ENCODE measurements at regions not wholly inside any gene's neighbourhood (a gene's known extent, or its start where the extent isn't known, plus 50 kb on each side); places are given as distances from the start of the nearest gene placed in this dataset.

DNA sequence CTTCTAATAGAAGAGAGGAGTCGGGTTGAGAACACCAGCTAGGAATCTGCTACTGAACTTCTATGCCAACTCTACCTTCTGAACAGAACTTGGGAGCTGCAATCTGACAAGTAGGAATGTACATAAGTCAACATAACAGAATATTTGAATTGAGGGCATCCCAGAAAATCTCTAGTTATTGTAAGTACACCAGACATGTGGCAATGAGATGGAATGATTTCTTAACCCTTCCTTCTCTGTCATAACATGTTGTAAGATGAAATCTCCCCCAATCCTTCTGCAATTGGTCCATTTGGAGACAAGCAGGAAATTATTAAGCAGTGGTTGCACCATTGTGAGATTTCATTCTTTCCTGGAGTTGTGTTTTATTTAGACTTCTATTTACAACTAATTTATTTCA, 68.7 kb upstream of the TMPO start:
- no peak for DNase-seq

DNA sequence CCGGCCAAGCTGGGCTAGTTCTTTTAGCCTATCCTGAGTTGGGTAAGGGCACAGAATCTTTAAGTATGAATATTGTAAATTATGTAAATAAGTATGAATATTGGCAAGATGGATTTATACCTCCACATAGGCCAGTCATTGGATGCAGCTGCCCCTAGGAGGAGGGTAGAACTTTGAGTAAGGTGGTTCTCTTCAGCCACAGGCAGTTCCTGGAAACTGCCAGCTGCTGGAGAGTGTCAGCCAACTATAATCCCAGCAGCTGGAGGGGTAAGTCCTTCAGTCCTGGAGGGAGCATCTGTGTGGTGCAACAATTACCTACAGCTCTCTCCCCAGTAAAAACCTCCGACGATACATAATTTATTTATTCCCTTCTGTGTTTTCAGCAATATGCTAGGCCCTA, 65.8 kb upstream of the TMPO start:
- no peak for DNase-seq

DNA sequence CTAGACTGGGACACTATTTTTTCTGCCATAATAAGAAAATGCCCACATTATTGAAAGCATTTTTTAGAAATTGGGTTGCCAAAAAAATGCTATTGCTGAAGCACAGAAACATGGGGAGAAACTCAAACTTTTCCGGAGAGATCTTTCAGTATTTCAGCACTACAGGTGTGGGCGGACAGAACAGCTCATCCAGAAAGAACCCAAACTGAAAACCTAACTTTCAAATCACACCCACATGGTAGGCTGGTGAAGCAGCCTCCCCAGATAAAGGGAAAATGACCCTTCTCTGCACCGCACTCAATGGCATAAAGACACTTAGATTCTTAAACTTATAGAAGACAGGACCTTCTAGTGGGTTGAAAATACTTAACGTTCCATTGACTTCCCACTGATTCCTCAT, 62.3 kb upstream of the TMPO start:
- DNase-seq: no peak

DNA sequence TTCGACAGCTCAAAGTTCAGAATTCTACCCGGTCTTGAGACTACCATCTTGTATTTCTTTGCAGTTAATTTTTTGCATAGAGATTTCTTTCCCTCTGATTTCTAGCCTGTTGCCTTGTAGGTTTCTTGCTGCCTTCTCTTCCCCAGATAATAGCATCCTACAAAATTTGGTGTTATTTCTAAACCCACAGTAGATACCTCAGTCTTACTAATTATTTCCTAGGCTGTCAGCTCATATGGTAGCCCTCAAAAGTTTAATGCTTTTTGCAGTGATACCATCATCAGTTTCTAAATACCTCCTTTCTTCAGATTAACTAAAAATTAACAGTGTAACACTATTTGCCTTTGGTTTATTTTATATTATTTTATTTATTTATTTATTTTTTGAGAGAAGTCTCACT, 61.9 kb upstream of the TMPO start:
- no peak for DNase-seq

DNA sequence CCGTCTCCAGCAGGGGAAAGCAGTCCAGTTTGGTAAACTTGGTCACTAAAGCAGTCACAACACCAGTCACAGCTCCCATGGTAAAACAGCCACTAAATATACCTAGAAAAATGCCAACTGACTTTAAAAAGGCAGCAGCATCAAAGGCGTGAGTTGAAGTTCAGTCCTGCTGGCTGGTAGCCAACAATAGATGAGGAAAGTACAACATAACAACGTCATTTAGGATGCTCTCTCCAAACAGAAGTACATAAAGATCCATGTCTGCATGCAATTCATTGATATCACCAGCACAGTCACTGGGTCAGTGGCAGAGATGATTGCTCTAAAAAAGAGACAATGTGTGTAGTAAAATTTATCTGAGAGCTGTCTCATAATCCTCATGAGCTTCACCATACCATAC, 59.3 kb upstream of the TMPO start:
- DNase-seq: no peak

DNA sequence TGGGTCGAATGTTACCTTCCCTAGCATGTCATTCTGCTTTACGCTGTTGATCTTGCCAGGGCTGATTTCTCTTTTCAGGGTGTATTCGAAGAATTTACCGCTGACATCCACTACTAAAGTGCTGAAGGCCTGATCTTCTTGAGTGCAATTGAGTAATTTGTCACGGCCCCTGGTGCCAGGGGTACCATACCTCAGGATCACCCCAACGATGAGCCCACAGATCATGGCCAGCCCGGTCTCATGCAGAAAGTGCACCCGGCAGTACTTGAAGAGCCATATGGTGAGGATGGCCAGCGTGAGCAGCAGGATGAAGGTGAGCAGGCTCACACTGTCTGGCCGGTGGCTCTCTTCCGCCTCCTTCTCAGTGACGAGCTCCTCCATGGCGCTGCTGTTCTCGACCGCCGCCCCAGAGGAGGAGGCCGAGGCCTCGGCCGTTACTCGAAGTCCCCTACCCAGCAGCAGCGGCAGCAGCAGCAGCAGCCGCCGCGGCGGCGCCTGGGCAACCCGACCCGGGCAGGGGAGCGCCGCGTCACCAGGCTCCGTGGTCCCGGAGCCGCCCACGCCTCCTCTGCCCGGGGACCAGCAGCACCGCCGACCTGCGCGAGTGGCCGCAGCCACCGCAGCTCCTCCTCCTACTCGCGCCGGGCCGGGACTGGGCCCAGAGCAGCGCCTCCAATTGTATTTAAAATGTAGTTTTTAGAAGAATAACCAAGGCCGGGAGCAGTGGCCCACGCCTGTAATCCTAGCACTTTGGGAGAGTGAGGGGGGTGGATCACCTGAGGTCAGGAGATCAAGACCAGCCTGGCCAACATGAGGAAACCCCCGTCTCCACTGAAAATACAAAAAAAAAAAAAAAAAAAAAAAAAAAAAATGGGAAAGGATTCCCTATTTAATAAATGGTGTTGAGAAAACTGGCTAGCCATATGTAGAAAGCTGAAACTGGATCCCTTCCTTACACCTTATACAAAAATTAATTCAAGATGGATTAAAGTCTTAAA, 58.5 kb upstream of the TMPO start:
- peak in 1 of 2 donors; percentile 26 for DNase-seq

DNA sequence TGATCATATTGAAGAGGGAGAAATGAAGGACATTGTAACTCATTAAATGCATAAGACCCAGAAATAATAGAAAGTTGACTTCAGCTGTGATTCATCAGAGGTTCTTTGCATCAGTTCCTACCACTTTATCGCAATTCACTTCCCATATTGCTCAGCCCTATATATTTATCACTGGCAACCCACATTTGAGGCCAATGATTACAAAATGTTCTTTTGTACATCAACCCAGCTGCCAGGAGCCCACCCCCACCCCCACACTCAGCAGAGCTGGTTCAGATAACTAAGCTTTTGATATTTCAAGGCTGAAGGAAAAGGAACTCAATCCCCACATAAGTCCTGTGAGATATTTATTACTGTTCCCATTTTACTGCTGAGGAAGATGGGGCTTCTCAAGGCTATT, 51.2 kb upstream of the TMPO start:
- DNase-seq: no peak

DNA sequence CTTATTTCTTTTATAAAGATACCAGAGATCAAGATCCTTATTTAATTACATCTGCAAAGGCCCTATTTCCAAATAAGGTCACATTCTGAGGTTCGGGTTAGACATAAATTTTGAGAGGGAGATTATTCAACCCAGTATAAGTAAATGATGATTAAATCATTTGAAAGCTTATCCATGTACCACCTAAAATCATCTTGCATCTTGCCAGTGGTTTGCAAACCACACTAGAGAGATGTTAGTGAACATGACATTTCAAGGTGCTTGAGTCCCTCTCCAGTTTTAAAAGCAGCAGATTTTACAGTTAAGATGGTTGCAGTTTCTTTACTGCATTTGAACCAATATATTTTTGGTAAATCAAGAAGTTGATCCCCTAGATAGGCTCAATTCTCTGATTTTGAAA, 49.9 kb upstream of the TMPO start:
- no peak for DNase-seq

All from CD4-positive, alpha-beta T cell treated with Interferon alpha-2 for 1 hour (primary cell).